Smooth muscle cell (in vitro differentiated cells): ENCODE measurements at regions not wholly inside any gene's neighbourhood (a gene's known extent, or its start where the extent isn't known, plus 50 kb on each side); places are given as distances from the start of the nearest gene placed in this dataset.

Experiments
- DNase-seq: peaks from one replicate; lab custom pipeline; 2025; ENCODE audit not compliant: unreplicated experiment; lab: John Stamatoyannopoulos, UW
- H2AFZ ChIP-seq: fragments of 200-600 bp; sonication (generic); 2 replicates; pipeline ENCODE4 v1.6.0; 2016; ENCODE audit warnings: antibody characterized with exemption, low read depth, mild to moderate bottlenecking
- H3F3A ChIP-seq: fragments of 200-600 bp; sonication (generic); 2 replicates; pipeline ENCODE4 v1.6.0; 2017; ENCODE audit warnings: antibody characterized with exemption, low read depth
- H3K27ac ChIP-seq: fragments of 200-600 bp; sonication (generic); 2 replicates; pipeline ENCODE4 v1.5.1; 2016; ENCODE audit warnings: low read depth, mild to moderate bottlenecking
- H3K27me3 ChIP-seq: fragments of 200-600 bp; sonication (generic); 2 replicates; pipeline ENCODE4 v1.6.1; 2016; ENCODE audit warnings: low read depth, mild to moderate bottlenecking
- H3K36me3 ChIP-seq: fragments of 200-600 bp; sonication (generic); 2 replicates; pipeline ENCODE4 v1.5.1; 2016; ENCODE audit warnings: low read depth
- H3K4me1 ChIP-seq: fragments of 200-600 bp; sonication (generic); 2 replicates; pipeline ENCODE4 v1.5.1; 2016; ENCODE audit warnings: low read depth
- H3K4me2 ChIP-seq: fragments of 200-600 bp; sonication (generic); 2 replicates; pipeline ENCODE4 v1.6.0; 2016; ENCODE audit warnings: mild to moderate bottlenecking
- H3K4me3 ChIP-seq: fragments of 200-600 bp; sonication (generic); 2 replicates; pipeline ENCODE4 v1.5.1; 2016; ENCODE audit warnings: mild to moderate bottlenecking
- H3K79me2 ChIP-seq: fragments of 200-600 bp; sonication (generic); 2 replicates; pipeline ENCODE4 v1.6.0; 2016; ENCODE audit warnings: low read depth, mild to moderate bottlenecking
- H3K9ac ChIP-seq: fragments of 200-600 bp; sonication (generic); 2 replicates; pipeline ENCODE4 v1.6.0; 2016; ENCODE audit warnings: low read depth
- H3K9me3 ChIP-seq: fragments of 200-600 bp; sonication (generic); replicated peaks from 2 replicates; pipeline ENCODE4 v1.5.1; 2016; ENCODE audit warnings: low read depth
- H4K20me1 ChIP-seq: fragments of 200-600 bp; sonication (generic); 2 replicates; pipeline ENCODE4 v1.6.0; 2016; ENCODE audit warnings: low read depth
- CTCF ChIP-seq: fragments of 200-600 bp; sonication (generic); IDR thresholded peaks from 2 replicates; pipeline ENCODE4 v1.5.1; 2017; ENCODE audit warnings: borderline replicate concordance, mild to moderate bottlenecking, antibody characterized with exemption; ENCODE audit not compliant: insufficient read depth, poor library complexity, severe bottlenecking
- WGBS: methylation state at CpG from one replicate; pipeline ENCODE4 v1.1.7; 2016; ENCODE audit warnings: low lambda C conversion rate; 5-methylcytosine and 5-hydroxymethylcytosine counted together

- Histone ChIP-seq H3K4me1 (peaks cover 7% of the 10 kb centered on the region), H3K27me3 (no peaks in the 10 kb centered on the region), H3K4me3 (no peak overlapping the region), H3K9me3 (no peaks in the 10 kb centered on the region), H3K4me2 (no peak overlapping the region), H4K20me1 (no peaks in the 10 kb centered on the region), H3K9ac (no peak overlapping the region), H3K79me2 (no peaks in the 10 kb centered on the region), H2AFZ (no peak overlapping the region), H3F3A (no peaks in the 10 kb centered on the region), H3K36me3 (no peaks in the 10 kb centered on the region), H3K27ac (no peak overlapping the region)
- TF ChIP-seq CTCF, result no peak
- WGBS, result 95% methylated on average over 1 of the region's 1 CpG
- no peak for DNase-seq
These were observed 159.9 kb upstream of the PIK3R1 start for GRCh38 chr5:68055686-68056085.

GRCh38 chr5:68054638-68055037 is 160.9 kb upstream of the PIK3R1 start:
- TF ChIP-seq CTCF, result no peak
- H4K20me1 ChIP-seq, result no peaks in the 10 kb centered on the region
- H3K27me3 ChIP-seq, result no peaks in the 10 kb centered on the region
- H3K9me3 ChIP-seq, result no peaks in the 10 kb centered on the region
- H3K79me2 ChIP-seq, result no peaks in the 10 kb centered on the region
- no peak overlapping the region for H3K4me3 ChIP-seq
- H3F3A ChIP-seq, result no peaks in the 10 kb centered on the region
- H3K4me1 ChIP-seq, result peaks cover 7% of the 10 kb centered on the region
- no peak for DNase-seq
- H3K36me3 ChIP-seq, result no peaks in the 10 kb centered on the region
- WGBS, result 28% methylated on average over 4 of the region's 4 CpGs
- H3K9ac ChIP-seq, result no peak overlapping the region
- H3K4me2 ChIP-seq, result no peak overlapping the region
- no peak overlapping the region for H3K27ac ChIP-seq
- H2AFZ ChIP-seq, result peak overlapping the region; percentile 54

- H4K20me1 ChIP-seq, result no peaks in the 10 kb centered on the region
- peaks cover 7% of the 10 kb centered on the region for H3K4me1 ChIP-seq
- no peaks in the 10 kb centered on the region for H3F3A ChIP-seq
- no peak for TF ChIP-seq CTCF
- no peak overlapping the region for H3K27ac ChIP-seq
- no peak overlapping the region for H2AFZ ChIP-seq
- H3K27me3 ChIP-seq, result no peaks in the 10 kb centered on the region
- H3K9me3 ChIP-seq, result no peaks in the 10 kb centered on the region
- no peaks in the 10 kb centered on the region for H3K79me2 ChIP-seq
- H3K9ac ChIP-seq, result no peak overlapping the region
- no peak overlapping the region for H3K4me2 ChIP-seq
- H3K36me3 ChIP-seq, result no peaks in the 10 kb centered on the region
- DNase-seq, result no peak
- H3K4me3 ChIP-seq, result no peak overlapping the region
These were observed 162.4 kb upstream of the PIK3R1 start for GRCh38 chr5:68053202-68053601.

- no peak overlapping the region for H2AFZ ChIP-seq
- TF ChIP-seq CTCF, result no peak
- no peak overlapping the region for H3K4me3 ChIP-seq
- H3K79me2 ChIP-seq, result no peaks in the 10 kb centered on the region
- H3F3A ChIP-seq, result no peaks in the 10 kb centered on the region
- H3K4me2 ChIP-seq, result no peak overlapping the region
- no peaks in the 10 kb centered on the region for H3K36me3 ChIP-seq
- no peak overlapping the region for H3K27ac ChIP-seq
- H4K20me1 ChIP-seq, result no peaks in the 10 kb centered on the region
- 96% methylated on average over 8 of the region's 8 CpGs for WGBS
- no peaks in the 10 kb centered on the region for H3K4me1 ChIP-seq
- DNase-seq, result no peak
- H3K9ac ChIP-seq, result no peak overlapping the region
- H3K9me3 ChIP-seq, result no peaks in the 10 kb centered on the region
- no peaks in the 10 kb centered on the region for H3K27me3 ChIP-seq
These were observed 166.4 kb upstream of the PIK3R1 start for GRCh38 chr5:68049053-68049713.
